Neural cell (in vitro differentiated cells): ENCODE measurements at regions not wholly inside any gene's neighbourhood (a gene's known extent, or its start where the extent isn't known, plus 50 kb on each side); places are given as distances from the start of the nearest gene placed in this dataset.

Source experiments
- H2AFZ ChIP-seq: fragments of 200-600, 300-800 bp; sonication (generic), shearing (Covaris generic); 2 replicates; pipeline ENCODE4 v1.6.0; 2014; ENCODE audit warnings: low read depth, mild to moderate bottlenecking, antibody characterized with exemption, low read length, moderate library complexity
- H3F3A ChIP-seq: fragments of 200-600 bp; shearing (Covaris generic); 2 replicates; pipeline ENCODE4 v1.6.1; 2016; ENCODE audit warnings: mild to moderate bottlenecking, moderate library complexity, mixed read lengths, antibody characterized with exemption, low read length; ENCODE audit not compliant: insufficient read depth, poor library complexity, severe bottlenecking
- H3K27ac ChIP-seq: fragments of 200-600, 300-800 bp; sonication (generic), shearing (Covaris generic); 2 replicates; pipeline ENCODE4 v1.5.1; 2014; ENCODE audit warnings: mild to moderate bottlenecking, low read length, moderate library complexity
- H3K27me3 ChIP-seq: fragments of 300-800, 200-600 bp; sonication (generic), shearing (Covaris generic); 2 replicates; pipeline ENCODE4 v1.6.0; 2014; ENCODE audit warnings: mild to moderate bottlenecking, low read depth, low read length, moderate library complexity; ENCODE audit not compliant: insufficient read depth
- H3K36me3 ChIP-seq: fragments of 300-800, 200-600 bp; sonication (generic), shearing (Covaris generic); 2 replicates; pipeline ENCODE4 v1.5.1; 2014; ENCODE audit warnings: mild to moderate bottlenecking, antibody characterized with exemption, low read length, moderate library complexity; ENCODE audit not compliant: insufficient read depth
- H3K4me2 ChIP-seq: fragments of 300-800, 200-600 bp; sonication (generic), shearing (Covaris generic); 2 replicates; pipeline ENCODE4 v1.6.0; 2014; ENCODE audit warnings: mild to moderate bottlenecking, low read length
- H3K4me3 ChIP-seq: fragments of 300-800, 200-600 bp; sonication (generic), shearing (Covaris generic); 2 replicates; pipeline ENCODE4 v1.5.1; 2014; ENCODE audit warnings: mild to moderate bottlenecking, low read length, moderate library complexity
- H3K79me2 ChIP-seq: fragments of 200-600 bp; shearing (Covaris generic); replicated peaks from 2 replicates; pipeline ENCODE4 v1.6.0; 2014; ENCODE audit warnings: mild to moderate bottlenecking, low read length, moderate library complexity; ENCODE audit not compliant: insufficient read depth
- H3K9ac ChIP-seq: fragments of 300-800, 200-600 bp; sonication (generic), shearing (Covaris generic); 2 replicates; pipeline ENCODE4 v1.6.1; 2016; ENCODE audit warnings: mild to moderate bottlenecking, low read length, mixed read lengths
- H3K9me2 ChIP-seq: fragments of 200-600 bp; shearing (Covaris generic); 2 replicates; pipeline ENCODE4 v1.6.1; 2016; ENCODE audit warnings: mild to moderate bottlenecking, low read length, mixed read lengths; ENCODE audit not compliant: insufficient read depth
- H3K9me3 ChIP-seq: fragments of 200-600, 300-800 bp; sonication (generic), shearing (Covaris generic); 2 replicates; pipeline ENCODE4 v1.6.1; 2016; ENCODE audit warnings: mild to moderate bottlenecking, mixed run types, low read length, moderate library complexity, mixed read lengths
- H4K20me1 ChIP-seq: fragments of 200-600 bp; shearing (Covaris generic); 2 replicates; pipeline ENCODE4 v1.6.1; 2016; ENCODE audit warnings: mild to moderate bottlenecking, mixed run types; ENCODE audit not compliant: insufficient read depth
- CTCF ChIP-seq: fragments of 450-650 bp; IDR thresholded peaks from 2 replicates; pipeline ENCODE4 v1.5.1; 2014; ENCODE audit warnings: antibody characterized with exemption, mild to moderate bottlenecking, moderate library complexity; ENCODE audit not compliant: poor library complexity, severe bottlenecking
- EP300 ChIP-seq: fragments of 450-650 bp; conservative IDR thresholded peaks from 2 replicates; pipeline ENCODE4 v1.6.1; 2014; ENCODE audit warnings: antibody characterized with exemption, mild to moderate bottlenecking, moderate library complexity; ENCODE audit not compliant: poor library complexity, severe bottlenecking
- EZH2 ChIP-seq: fragments of 200-600, 300-800 bp; shearing (Covaris generic), sonication (generic); IDR thresholded peaks from 2 replicates; pipeline ENCODE4 v1.6.1; 2014; ENCODE audit warnings: antibody characterized with exemption, low read length, borderline replicate concordance, mild to moderate bottlenecking; ENCODE audit not compliant: insufficient read depth, poor library complexity, severe bottlenecking
- MXI1 ChIP-seq: fragments of 450-650 bp; conservative IDR thresholded peaks from 2 replicates; pipeline ENCODE4 v1.6.1; 2014; ENCODE audit warnings: antibody characterized with exemption, mild to moderate bottlenecking; ENCODE audit not compliant: poor library complexity, severe bottlenecking
- POLR2AphosphoS5 ChIP-seq: IDR thresholded peaks from 2 replicates; pipeline ENCODE4 v1.6.1; 2012
- RAD21 ChIP-seq: fragments of 450-650 bp; conservative IDR thresholded peaks from 2 replicates; pipeline ENCODE4 v1.6.1; 2014; ENCODE audit warnings: antibody characterized with exemption, mild to moderate bottlenecking, moderate library complexity
- REST ChIP-seq: IDR thresholded peaks from 2 replicates; pipeline ENCODE4 v1.6.1; 2012; ENCODE audit warnings: borderline replicate concordance
- SMC3 ChIP-seq: fragments of 450-650 bp; conservative IDR thresholded peaks from 2 replicates; pipeline ENCODE4 v1.6.1; 2014; ENCODE audit warnings: antibody characterized with exemption, mild to moderate bottlenecking, moderate library complexity; ENCODE audit not compliant: poor library complexity
- TAF1 ChIP-seq: IDR thresholded peaks from 2 replicates; pipeline ENCODE4 v1.6.1; 2012; ENCODE audit warnings: low read depth

- no peaks in the 10 kb centered on the region for H3F3A ChIP-seq
- H3K4me2 ChIP-seq = no peak overlapping the region
- no peaks in the 10 kb centered on the region for H3K27me3 ChIP-seq
- H2AFZ ChIP-seq = no peak overlapping the region
- no peak overlapping the region for H3K27ac ChIP-seq
- no peaks in the 10 kb centered on the region for H3K9me2 ChIP-seq
- H4K20me1 ChIP-seq = no peaks in the 10 kb centered on the region
- no peak overlapping the region for H3K4me3 ChIP-seq
- no peak overlapping the region for H3K9ac ChIP-seq
- no peak for TF ChIP-seq POLR2AphosphoS5
- no peak for TF ChIP-seq SMC3
- no peak for TF ChIP-seq EZH2
- TF ChIP-seq RAD21 = no peak
- TF ChIP-seq TAF1 = no peak
- no peak for TF ChIP-seq MXI1
- TF ChIP-seq REST = no peak
- no peak for TF ChIP-seq CTCF
- no peak for TF ChIP-seq EP300
- no peaks in the 10 kb centered on the region for H3K36me3 ChIP-seq
- H3K79me2 ChIP-seq = no peaks in the 10 kb centered on the region
- no peaks in the 10 kb centered on the region for H3K9me3 ChIP-seq
Measured at GRCh38 chr15:69747193-69747592, 294.6 kb downstream of the RPLP1 start.

GRCh38 chr15:69748131-69748530, 295.5 kb downstream of the RPLP1 start:
- Histone ChIP-seq H3K27me3 (no peaks in the 10 kb centered on the region), H3K4me2 (no peak overlapping the region), H3K79me2 (no peaks in the 10 kb centered on the region), H3K9me3 (no peaks in the 10 kb centered on the region), H4K20me1 (no peaks in the 10 kb centered on the region), H3K9me2 (no peaks in the 10 kb centered on the region), H3F3A (no peaks in the 10 kb centered on the region), H3K9ac (no peak overlapping the region), H2AFZ (no peak overlapping the region), H3K27ac (no peak overlapping the region), H3K4me3 (no peak overlapping the region), H3K36me3 (no peaks in the 10 kb centered on the region)
- TF ChIP-seq RAD21 (no peak), POLR2AphosphoS5 (no peak), MXI1 (no peak), TAF1 (no peak), SMC3 (no peak), REST (no peak), EZH2 (no peak), CTCF (no peak), EP300 (no peak)
